ENCODE measurements at regions not wholly inside any gene's neighbourhood (a gene's known extent, or its start where the extent isn't known, plus 50 kb on each side); places are given as distances from the start of the nearest gene placed in this dataset.

DNA sequence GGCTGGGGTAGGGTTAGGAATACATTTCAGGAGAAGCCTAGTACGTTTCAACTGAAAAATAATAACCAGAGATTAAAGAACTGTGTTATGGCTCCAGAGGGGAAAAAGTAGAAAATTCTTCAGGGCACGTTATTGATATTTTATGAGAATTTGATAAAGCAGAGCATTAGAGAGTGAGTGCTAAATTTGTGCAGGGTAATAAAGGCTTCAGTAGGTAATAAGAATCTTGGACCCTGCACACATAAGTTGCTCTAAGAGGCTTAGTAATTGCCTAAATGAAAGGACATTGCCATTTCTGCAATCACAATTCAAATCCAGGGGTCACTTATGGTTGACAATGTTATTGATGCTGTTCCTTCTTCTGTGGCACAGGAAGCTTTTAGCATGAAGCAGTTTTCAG, 439.4 kb upstream of the DCN start:
- no peak for TF ChIP-seq POLR2A (IDR thresholded peaks at IDR 0.05)
- TF ChIP-seq, protein P1, sequence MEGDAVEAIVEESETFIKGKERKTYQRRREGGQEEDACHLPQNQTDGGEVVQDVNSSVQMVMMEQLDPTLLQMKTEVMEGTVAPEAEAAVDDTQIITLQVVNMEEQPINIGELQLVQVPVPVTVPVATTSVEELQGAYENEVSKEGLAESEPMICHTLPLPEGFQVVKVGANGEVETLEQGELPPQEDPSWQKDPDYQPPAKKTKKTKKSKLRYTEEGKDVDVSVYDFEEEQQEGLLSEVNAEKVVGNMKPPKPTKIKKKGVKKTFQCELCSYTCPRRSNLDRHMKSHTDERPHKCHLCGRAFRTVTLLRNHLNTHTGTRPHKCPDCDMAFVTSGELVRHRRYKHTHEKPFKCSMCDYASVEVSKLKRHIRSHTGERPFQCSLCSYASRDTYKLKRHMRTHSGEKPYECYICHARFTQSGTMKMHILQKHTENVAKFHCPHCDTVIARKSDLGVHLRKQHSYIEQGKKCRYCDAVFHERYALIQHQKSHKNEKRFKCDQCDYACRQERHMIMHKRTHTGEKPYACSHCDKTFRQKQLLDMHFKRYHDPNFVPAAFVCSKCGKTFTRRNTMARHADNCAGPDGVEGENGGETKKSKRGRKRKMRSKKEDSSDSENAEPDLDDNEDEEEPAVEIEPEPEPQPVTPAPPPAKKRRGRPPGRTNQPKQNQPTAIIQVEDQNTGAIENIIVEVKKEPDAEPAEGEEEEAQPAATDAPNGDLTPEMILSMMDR (IDR thresholded peaks at IDR 0.05): no peak

Data from uterus (tissue), 2 donors.